Stomach (tissue), 4 donors: ENCODE measurements at regions not wholly inside any gene's neighbourhood (a gene's known extent, or its start where the extent isn't known, plus 50 kb on each side); places are given as distances from the start of the nearest gene placed in this dataset.

ENCODE experiments used
- CTCF ChIP-seq, 7 experiments: fragments of 450-650 bp in 4 of 7; fragments of 200-600 bp in 3 of 7; sonication (generic) in 3 of 7; IDR thresholded peaks; one replicate each; pipeline ENCODE4 v1.5.1; 2016 to 2019; ENCODE audit warnings: antibody characterized with exemption in 7 of 7, control low read depth in 2 of 7, mild to moderate bottlenecking in 1 of 7
- EP300 ChIP-seq: sonication (generic); formaldehyde crosslinking; IDR thresholded peaks from one replicate; pipeline ENCODE4 v1.6.1; 2017; ENCODE audit warnings: antibody characterized with exemption
- POLR2A ChIP-seq, 4 donors: fragments of 450-650 bp; IDR thresholded peaks; one replicate each; pipeline ENCODE4 v1.6.1; 2016; ENCODE audit warnings: antibody characterized with exemption in 4 of 4, control low read depth in 2 of 4, mild to moderate bottlenecking in 1 of 4, moderate library complexity in 1 of 4
- POLR2AphosphoS5 ChIP-seq, 3 donors: sonication (generic); formaldehyde crosslinking; IDR thresholded peaks; one replicate each; pipeline ENCODE4 v1.6.1; 2016; ENCODE audit warnings: antibody characterized with exemption in 3 of 3

GRCh38 chr10:125276133-125276532 is 115.8 kb upstream of the CTBP2 start:
- no peak for TF ChIP-seq EP300
- TF ChIP-seq CTCF (IDR thresholded peaks at IDR 0.05), result no peak
- TF ChIP-seq POLR2AphosphoS5 (IDR thresholded peaks at IDR 0.05), result no peak
- TF ChIP-seq POLR2A (IDR thresholded peaks at IDR 0.05), result no peak
